ENCODE measurements at regions not wholly inside any gene's neighbourhood (a gene's known extent, or its start where the extent isn't known, plus 50 kb on each side); places are given as distances from the start of the nearest gene placed in this dataset.

GRCh38 chr9:13719446-13719845 lies 440.0 kb upstream of the MPDZ start:
- TF ChIP-seq CTCF (IDR thresholded peaks at IDR 0.05; ENCODE audit: low read depth, low read length, missing input control) (no peak), HNF4G (IDR thresholded peaks at IDR 0.05) (no peak), RXRA (IDR thresholded peaks at IDR 0.05) (no peak), SP1 (IDR thresholded peaks at IDR 0.05) (no peak), RAD21 (IDR thresholded peaks at IDR 0.05) (no peak), TAF1 (conservative IDR thresholded peaks at IDR 0.05) (no peak), YY1 (IDR thresholded peaks at IDR 0.05) (no peak), EGR1 (IDR thresholded peaks at IDR 0.05; ENCODE audit: low read depth in 2 of 2) (no peak), JUND (IDR thresholded peaks at IDR 0.05) (no peak)
- TF ChIP-seq, protein P1, sequence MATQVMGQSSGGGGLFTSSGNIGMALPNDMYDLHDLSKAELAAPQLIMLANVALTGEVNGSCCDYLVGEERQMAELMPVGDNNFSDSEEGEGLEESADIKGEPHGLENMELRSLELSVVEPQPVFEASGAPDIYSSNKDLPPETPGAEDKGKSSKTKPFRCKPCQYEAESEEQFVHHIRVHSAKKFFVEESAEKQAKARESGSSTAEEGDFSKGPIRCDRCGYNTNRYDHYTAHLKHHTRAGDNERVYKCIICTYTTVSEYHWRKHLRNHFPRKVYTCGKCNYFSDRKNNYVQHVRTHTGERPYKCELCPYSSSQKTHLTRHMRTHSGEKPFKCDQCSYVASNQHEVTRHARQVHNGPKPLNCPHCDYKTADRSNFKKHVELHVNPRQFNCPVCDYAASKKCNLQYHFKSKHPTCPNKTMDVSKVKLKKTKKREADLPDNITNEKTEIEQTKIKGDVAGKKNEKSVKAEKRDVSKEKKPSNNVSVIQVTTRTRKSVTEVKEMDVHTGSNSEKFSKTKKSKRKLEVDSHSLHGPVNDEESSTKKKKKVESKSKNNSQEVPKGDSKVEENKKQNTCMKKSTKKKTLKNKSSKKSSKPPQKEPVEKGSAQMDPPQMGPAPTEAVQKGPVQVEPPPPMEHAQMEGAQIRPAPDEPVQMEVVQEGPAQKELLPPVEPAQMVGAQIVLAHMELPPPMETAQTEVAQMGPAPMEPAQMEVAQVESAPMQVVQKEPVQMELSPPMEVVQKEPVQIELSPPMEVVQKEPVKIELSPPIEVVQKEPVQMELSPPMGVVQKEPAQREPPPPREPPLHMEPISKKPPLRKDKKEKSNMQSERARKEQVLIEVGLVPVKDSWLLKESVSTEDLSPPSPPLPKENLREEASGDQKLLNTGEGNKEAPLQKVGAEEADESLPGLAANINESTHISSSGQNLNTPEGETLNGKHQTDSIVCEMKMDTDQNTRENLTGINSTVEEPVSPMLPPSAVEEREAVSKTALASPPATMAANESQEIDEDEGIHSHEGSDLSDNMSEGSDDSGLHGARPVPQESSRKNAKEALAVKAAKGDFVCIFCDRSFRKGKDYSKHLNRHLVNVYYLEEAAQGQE (IDR thresholded peaks at IDR 0.05): no peak
- TF ChIP-seq, protein P2, sequence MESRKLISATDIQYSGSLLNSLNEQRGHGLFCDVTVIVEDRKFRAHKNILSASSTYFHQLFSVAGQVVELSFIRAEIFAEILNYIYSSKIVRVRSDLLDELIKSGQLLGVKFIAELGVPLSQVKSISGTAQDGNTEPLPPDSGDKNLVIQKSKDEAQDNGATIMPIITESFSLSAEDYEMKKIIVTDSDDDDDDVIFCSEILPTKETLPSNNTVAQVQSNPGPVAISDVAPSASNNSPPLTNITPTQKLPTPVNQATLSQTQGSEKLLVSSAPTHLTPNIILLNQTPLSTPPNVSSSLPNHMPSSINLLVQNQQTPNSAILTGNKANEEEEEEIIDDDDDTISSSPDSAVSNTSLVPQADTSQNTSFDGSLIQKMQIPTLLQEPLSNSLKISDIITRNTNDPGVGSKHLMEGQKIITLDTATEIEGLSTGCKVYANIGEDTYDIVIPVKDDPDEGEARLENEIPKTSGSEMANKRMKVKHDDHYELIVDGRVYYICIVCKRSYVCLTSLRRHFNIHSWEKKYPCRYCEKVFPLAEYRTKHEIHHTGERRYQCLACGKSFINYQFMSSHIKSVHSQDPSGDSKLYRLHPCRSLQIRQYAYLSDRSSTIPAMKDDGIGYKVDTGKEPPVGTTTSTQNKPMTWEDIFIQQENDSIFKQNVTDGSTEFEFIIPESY (IDR thresholded peaks at IDR 0.05): no peak
- TF ChIP-seq, protein P3, sequence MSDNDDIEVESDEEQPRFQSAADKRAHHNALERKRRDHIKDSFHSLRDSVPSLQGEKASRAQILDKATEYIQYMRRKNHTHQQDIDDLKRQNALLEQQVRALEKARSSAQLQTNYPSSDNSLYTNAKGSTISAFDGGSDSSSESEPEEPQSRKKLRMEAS (IDR thresholded peaks at IDR 0.05): no peak
